ENCODE measurements at regions not wholly inside any gene's neighbourhood (a gene's known extent, or its start where the extent isn't known, plus 50 kb on each side); places are given as distances from the start of the nearest gene placed in this dataset.

DNA sequence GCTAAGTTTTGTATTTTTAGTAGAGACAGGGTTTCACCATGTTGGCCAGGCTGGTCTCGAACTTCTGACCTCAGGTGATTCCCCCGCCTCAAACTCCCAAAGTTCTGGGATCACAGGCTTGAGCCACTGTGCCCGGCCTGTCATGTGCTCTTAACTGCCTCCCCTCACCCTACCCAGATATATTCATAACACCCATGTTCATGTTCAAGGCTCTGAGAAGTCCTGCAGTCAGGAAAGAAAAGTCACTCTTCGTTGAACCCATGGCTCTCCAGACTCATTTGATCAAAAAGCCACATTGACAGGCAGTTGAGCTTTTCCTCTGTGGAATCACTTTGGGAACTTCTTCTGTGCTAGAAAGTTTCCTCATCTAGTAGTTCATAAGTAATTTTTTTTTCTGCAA lies 545.5 kb upstream of the TBX3 start:
- no peak overlapping the region for H3K4me3 ChIP-seq (ENCODE audit: low read depth, poor library complexity, severe bottlenecking)
- 93% methylated on average over 4 of the region's 4 CpGs for WGBS, 2 donors
- intact Hi-C loops (cut with DNase I; ENCODE audit: low total_unique reads) = no loop called here
- TF ChIP-seq POLR2A (IDR thresholded peaks at IDR 0.05) (no peak), CTCF (IDR thresholded peaks at IDR 0.05) (no peak)
- no peak for DNase-seq (ENCODE audit: low spot score in 2 of 2)

DNA sequence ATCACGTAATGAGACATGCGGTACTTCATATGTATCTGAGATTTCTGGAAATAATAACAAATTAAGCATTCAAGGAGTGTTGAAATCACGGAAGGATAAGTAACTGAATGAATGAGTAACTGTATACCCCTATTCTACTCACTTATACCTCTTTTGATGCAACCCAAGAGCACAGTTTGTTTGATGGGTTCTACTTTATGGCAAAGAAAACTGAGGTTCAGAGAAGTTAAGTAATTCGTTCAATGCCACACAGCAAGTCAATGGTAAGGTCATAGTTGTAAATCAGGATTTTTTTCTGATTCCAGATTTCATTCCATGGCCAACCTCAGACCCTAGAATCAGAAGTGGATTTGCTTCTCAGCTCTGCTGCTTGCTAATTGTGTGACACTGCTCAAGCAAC lies 544.5 kb upstream of the TBX3 start:
- no peak overlapping the region for H3K4me3 ChIP-seq (ENCODE audit: low read depth, poor library complexity, severe bottlenecking)
- no peak for DNase-seq (ENCODE audit: low spot score in 2 of 2)
- no peak for TF ChIP-seq CTCF (IDR thresholded peaks at IDR 0.05)
- TF ChIP-seq POLR2A (IDR thresholded peaks at IDR 0.05) = no peak
- intact Hi-C loops (cut with DNase I; ENCODE audit: low total_unique reads) = no loop called here
- 94 to 95% methylated on average over 4 of the region's 4 CpGs for WGBS, 2 donors

DNA sequence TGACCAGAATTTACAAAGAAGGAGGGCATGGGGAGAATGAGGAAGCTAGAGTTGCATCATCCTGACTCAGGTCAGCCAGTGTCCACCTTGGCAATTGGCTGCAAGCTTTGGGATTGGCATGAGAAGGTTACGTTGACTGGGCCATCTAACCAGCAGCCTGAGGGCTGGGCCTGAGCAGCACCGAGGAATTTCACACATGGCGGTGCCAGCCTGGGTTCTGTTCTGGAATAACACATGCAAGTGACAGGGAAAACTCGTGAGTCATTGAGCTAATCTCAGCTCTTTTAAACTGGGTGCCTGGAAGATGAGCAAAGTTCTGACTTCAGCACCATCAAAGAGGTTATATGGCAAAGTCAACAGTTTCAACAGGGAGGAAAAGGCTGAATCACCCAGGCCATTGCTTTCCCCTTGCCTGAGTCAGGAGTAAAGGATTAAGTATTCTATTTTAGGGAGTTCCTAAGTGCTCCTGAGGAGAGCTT lies 543.2 kb upstream of the TBX3 start:
- intact Hi-C loops (cut with DNase I; ENCODE audit: low total_unique reads) = no loop called here
- H3K4me3 ChIP-seq (ENCODE audit: low read depth, poor library complexity, severe bottlenecking) = no peak overlapping the region
- DNase-seq (ENCODE audit: low spot score in 2 of 2) = peak in 1 of 2 donors; percentile 19
- 47 to 51% methylated on average over 4 of the region's 4 CpGs for whole genome bisulfite sequencing, 2 donors
- TF ChIP-seq CTCF (IDR thresholded peaks at IDR 0.05) (no peak), POLR2A (IDR thresholded peaks at IDR 0.05) (no peak)

DNA sequence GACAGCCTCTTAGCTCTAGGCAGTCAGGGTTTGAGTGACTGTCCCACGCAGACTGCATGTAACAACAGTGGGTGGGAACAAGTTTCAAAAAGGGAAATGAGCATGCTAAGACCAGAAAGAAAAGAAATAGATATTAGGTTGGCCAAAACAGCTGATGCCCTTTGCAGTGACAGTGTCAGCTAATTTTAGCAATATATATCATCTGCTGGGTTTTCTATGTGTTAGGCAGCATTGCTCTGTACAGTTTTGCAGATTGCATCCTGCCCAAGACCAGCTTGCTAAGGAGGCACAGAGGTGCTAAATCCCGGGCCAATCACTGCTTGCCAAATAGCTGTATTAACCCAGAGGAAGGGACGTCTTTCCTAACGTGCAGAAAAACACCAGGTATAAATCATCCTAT lies 541.9 kb upstream of the TBX3 start:
- H3K4me3 ChIP-seq (ENCODE audit: low read depth, poor library complexity, severe bottlenecking) = no peak overlapping the region
- 39 to 55% methylated on average over 4 of the region's 4 CpGs for WGBS, 2 donors
- DNase-seq (ENCODE audit: low spot score in 2 of 2) = no peak
- TF ChIP-seq CTCF (IDR thresholded peaks at IDR 0.05) (no peak), POLR2A (IDR thresholded peaks at IDR 0.05) (no peak)
- intact Hi-C loops (cut with DNase I; ENCODE audit: low total_unique reads) = no loop called here

DNA sequence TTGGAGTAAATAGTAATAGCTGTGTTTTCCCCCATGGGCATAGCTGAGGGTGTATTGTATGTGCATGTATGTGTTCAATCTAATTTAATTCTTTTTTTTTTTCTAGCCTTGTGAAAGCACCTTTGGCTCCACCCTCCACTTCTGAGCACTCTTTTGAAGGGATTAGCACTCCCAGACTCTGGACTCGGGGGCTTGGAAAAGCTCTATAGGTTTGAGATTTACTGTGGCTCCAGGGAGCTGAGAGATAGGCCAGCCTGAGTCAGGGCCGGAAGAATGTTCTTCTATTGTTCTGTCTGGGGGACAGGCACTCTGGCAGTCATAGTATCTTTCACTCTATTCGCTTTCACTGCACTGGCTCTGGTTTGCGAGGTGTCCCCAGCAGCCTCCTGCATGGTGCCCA lies 540.0 kb upstream of the TBX3 start:
- TF ChIP-seq CTCF (IDR thresholded peaks at IDR 0.05) (no peak), POLR2A (IDR thresholded peaks at IDR 0.05) (no peak)
- WGBS, 2 donors = 73 to 86% methylated on average over 4 of the region's 4 CpGs
- no peak overlapping the region for H3K4me3 ChIP-seq (ENCODE audit: low read depth, poor library complexity, severe bottlenecking)
- intact Hi-C loops (cut with DNase I; ENCODE audit: low total_unique reads) = no loop called here
- DNase-seq (ENCODE audit: low spot score in 2 of 2) = no peak

GRCh38 chr12:115223322-115223721 lies 539.3 kb upstream of the TBX3 start:
- DNase-seq (ENCODE audit: low spot score in 2 of 2) = no peak
- 73 to 81% methylated on average over 4 of the region's 4 CpGs for WGBS, 2 donors

More at GRCh38 chr12:115223322-115223721, 539.3 kb upstream of the TBX3 start:
- TF ChIP-seq CTCF (IDR thresholded peaks at IDR 0.05) (no peak), POLR2A (IDR thresholded peaks at IDR 0.05) (no peak)
- H3K4me3 ChIP-seq (ENCODE audit: low read depth, poor library complexity, severe bottlenecking) = no peak overlapping the region
- intact Hi-C loops (cut with DNase I; ENCODE audit: low total_unique reads) = no loop called here

Measured in lower leg skin (tissue), 4 donors.